ENCODE measurements at regions not wholly inside any gene's neighbourhood (a gene's known extent, or its start where the extent isn't known, plus 50 kb on each side); places are given as distances from the start of the nearest gene placed in this dataset.

DNA sequence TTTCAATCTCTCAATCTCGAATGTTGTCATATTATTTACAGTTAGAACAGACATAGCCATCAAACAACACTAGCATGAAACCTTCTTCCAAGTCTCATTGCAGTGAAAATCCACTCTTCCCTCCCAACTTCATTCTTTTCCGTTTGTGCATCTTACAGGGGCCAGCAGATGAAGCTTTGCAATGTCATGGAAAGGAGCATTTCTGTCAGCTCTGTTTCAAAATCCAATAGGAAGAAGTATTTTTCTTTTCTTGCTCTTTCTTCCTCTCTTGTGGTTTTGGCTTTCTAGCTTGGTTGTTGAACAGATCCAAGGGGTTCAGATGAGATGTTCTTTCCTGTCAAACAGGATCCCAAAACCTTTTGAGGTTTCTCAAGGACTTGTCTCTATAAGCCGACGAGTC, 416.6 kb downstream of the AEBP2 start:
- POLR2A ChIA-PET = no interaction called here
- Histone ChIP-seq H3K4me3 (ENCODE audit: low read depth, low read length, poor library complexity, severe bottlenecking) (no peak overlapping the region), H3K4me2 (ENCODE audit: low read length) (no peak overlapping the region), H3K36me3 (ENCODE audit: insufficient read depth, low read length) (no peaks in the 10 kb centered on the region), H4K20me1 (ENCODE audit: insufficient read depth, low read length) (no peaks in the 10 kb centered on the region), H3K9me2 (ENCODE audit: insufficient read depth, low read length) (no peaks in the 10 kb centered on the region), H3K79me2 (ENCODE audit: insufficient read depth, low read depth, low read length) (no peaks in the 10 kb centered on the region), H2AFZ (ENCODE audit: low read length) (no peak overlapping the region), H3K4me1 (ENCODE audit: insufficient read depth, low read length, poor library complexity, severe bottlenecking) (no peaks in the 10 kb centered on the region), H3K9me3 (ENCODE audit: low read length) (no peaks in the 10 kb centered on the region), H3K27ac (ENCODE audit: low read depth, low read length, poor library complexity, severe bottlenecking) (no peak overlapping the region)
- CTCF ChIA-PET (ENCODE audit: unreplicated experiment) = no interaction called here
- TF ChIP-seq, protein P1, sequence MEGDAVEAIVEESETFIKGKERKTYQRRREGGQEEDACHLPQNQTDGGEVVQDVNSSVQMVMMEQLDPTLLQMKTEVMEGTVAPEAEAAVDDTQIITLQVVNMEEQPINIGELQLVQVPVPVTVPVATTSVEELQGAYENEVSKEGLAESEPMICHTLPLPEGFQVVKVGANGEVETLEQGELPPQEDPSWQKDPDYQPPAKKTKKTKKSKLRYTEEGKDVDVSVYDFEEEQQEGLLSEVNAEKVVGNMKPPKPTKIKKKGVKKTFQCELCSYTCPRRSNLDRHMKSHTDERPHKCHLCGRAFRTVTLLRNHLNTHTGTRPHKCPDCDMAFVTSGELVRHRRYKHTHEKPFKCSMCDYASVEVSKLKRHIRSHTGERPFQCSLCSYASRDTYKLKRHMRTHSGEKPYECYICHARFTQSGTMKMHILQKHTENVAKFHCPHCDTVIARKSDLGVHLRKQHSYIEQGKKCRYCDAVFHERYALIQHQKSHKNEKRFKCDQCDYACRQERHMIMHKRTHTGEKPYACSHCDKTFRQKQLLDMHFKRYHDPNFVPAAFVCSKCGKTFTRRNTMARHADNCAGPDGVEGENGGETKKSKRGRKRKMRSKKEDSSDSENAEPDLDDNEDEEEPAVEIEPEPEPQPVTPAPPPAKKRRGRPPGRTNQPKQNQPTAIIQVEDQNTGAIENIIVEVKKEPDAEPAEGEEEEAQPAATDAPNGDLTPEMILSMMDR (conservative IDR thresholded peaks at IDR 0.05; ENCODE audit: low read length) = no peak
- no peak for TF ChIP-seq EZH2phosphoT487 (IDR thresholded peaks at IDR 0.05; ENCODE audit: borderline replicate concordance, low read depth, low read length)
- no TSS peak for BruUV-seq (replicated peaks)
- intact Hi-C loops (cut with micrococcal nuclease; ENCODE audit: unreplicated experiment) = no loop called here
- no peak for DNase-seq (ENCODE audit: low spot score)

DNA sequence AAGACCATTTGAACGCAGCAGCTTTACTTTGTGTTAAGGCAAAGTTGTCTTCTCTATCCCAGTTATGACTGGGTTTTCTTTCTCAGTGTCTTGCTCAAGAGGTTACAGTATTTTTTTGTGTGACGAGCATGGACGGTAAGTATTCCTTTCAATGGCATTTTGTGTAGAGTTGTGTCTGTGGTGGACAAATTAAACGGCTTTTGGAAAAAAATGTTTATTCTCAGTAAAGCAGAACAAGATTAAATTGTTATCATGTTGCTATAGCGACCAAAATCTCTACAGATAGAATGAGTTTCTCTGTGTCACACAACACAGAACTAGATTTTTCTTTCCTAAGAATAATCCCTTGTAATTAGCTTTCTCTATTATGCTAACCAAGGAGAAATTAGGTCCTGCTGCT, 417.1 kb downstream of the AEBP2 start:
- BruUV-seq (replicated peaks) = no TSS peak
- Histone ChIP-seq H3K36me3 (ENCODE audit: insufficient read depth, low read length) (no peaks in the 10 kb centered on the region), H3K79me2 (ENCODE audit: insufficient read depth, low read depth, low read length) (no peaks in the 10 kb centered on the region), H3K27ac (ENCODE audit: low read depth, low read length, poor library complexity, severe bottlenecking) (no peak overlapping the region), H2AFZ (ENCODE audit: low read length) (no peak overlapping the region), H3K4me3 (ENCODE audit: low read depth, low read length, poor library complexity, severe bottlenecking) (no peak overlapping the region), H3K4me2 (ENCODE audit: low read length) (no peak overlapping the region), H3K9me3 (ENCODE audit: low read length) (no peaks in the 10 kb centered on the region), H3K4me1 (ENCODE audit: insufficient read depth, low read length, poor library complexity, severe bottlenecking) (no peaks in the 10 kb centered on the region), H3K9me2 (ENCODE audit: insufficient read depth, low read length) (no peaks in the 10 kb centered on the region), H4K20me1 (ENCODE audit: insufficient read depth, low read length) (no peaks in the 10 kb centered on the region)
- intact Hi-C loops (cut with micrococcal nuclease; ENCODE audit: unreplicated experiment) = no loop called here
- TF ChIP-seq, protein P1 (conservative IDR thresholded peaks at IDR 0.05; ENCODE audit: low read length) = no peak
- TF ChIP-seq EZH2phosphoT487 (IDR thresholded peaks at IDR 0.05; ENCODE audit: borderline replicate concordance, low read depth, low read length) = no peak
- no peak for DNase-seq (ENCODE audit: low spot score)
- ChIA-PET POLR2A (no interaction called here), CTCF (ENCODE audit: unreplicated experiment) (no interaction called here)

DNA sequence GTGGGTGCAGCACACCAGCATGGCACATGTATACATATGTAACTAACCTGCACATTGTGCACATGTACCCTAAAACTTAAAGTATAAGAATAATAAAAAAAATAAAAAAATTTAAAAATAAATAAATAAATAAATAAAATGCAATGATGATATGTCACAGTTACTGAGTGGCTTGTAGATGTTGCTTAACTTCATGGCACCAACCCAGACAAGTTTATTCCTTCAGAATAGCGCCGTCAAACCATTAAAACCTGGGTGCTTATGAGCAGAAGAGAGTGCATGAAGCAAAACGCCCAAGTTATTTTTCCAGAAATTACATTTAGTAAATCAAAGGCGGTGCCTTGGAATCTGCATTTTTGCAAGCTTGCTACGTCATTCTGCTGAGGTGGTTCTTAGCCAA, 417.9 kb downstream of the AEBP2 start:
- no peaks in the 10 kb centered on the region for H3K9me2 ChIP-seq (ENCODE audit: insufficient read depth, low read length)
- H3K4me3 ChIP-seq (ENCODE audit: low read depth, low read length, poor library complexity, severe bottlenecking) = no peak overlapping the region
- POLR2A ChIA-PET = no interaction called here
- no peaks in the 10 kb centered on the region for H3K4me1 ChIP-seq (ENCODE audit: insufficient read depth, low read length, poor library complexity, severe bottlenecking)
- no peaks in the 10 kb centered on the region for H4K20me1 ChIP-seq (ENCODE audit: insufficient read depth, low read length)
- no peak overlapping the region for H3K4me2 ChIP-seq (ENCODE audit: low read length)
- no peak overlapping the region for H3K27ac ChIP-seq (ENCODE audit: low read depth, low read length, poor library complexity, severe bottlenecking)
- intact Hi-C loops (cut with micrococcal nuclease; ENCODE audit: unreplicated experiment) = no loop called here
- TF ChIP-seq, protein P1 (conservative IDR thresholded peaks at IDR 0.05; ENCODE audit: low read length) = no peak
- TF ChIP-seq EZH2phosphoT487 (IDR thresholded peaks at IDR 0.05; ENCODE audit: borderline replicate concordance, low read depth, low read length) = no peak
- H3K79me2 ChIP-seq (ENCODE audit: insufficient read depth, low read depth, low read length) = no peaks in the 10 kb centered on the region
- CTCF ChIA-PET (ENCODE audit: unreplicated experiment) = no interaction called here
- H3K9me3 ChIP-seq (ENCODE audit: low read length) = no peaks in the 10 kb centered on the region
- BruUV-seq (replicated peaks) = no TSS peak
- H2AFZ ChIP-seq (ENCODE audit: low read length) = no peak overlapping the region
- DNase-seq (ENCODE audit: low spot score) = no peak
- no peaks in the 10 kb centered on the region for H3K36me3 ChIP-seq (ENCODE audit: insufficient read depth, low read length)
